ENCODE measurements at regions not wholly inside any gene's neighbourhood (a gene's known extent, or its start where the extent isn't known, plus 50 kb on each side); places are given as distances from the start of the nearest gene placed in this dataset.

GRCh38 chr13:64186071-64186470 lies 2770.4 kb upstream of the PCDH20 start:
- Histone ChIP-seq H3K9me3 (ENCODE audit: insufficient read depth, low read depth, low read length) (no peaks in the 10 kb centered on the region), H3K79me2 (ENCODE audit: insufficient read depth, low read length) (no peaks in the 10 kb centered on the region), H3K27me3 (ENCODE audit: insufficient read depth, low read length) (no peaks in the 10 kb centered on the region), H3K4me3 (ENCODE audit: insufficient read depth, low read depth, low read length) (no peak overlapping the region), H3K4me2 (ENCODE audit: low read length) (no peak overlapping the region), H3K9ac (ENCODE audit: low read length) (no peak overlapping the region), H3K4me1 (ENCODE audit: insufficient read depth, low read length) (no peaks in the 10 kb centered on the region), H3K36me3 (ENCODE audit: insufficient read depth, low read length) (no peaks in the 10 kb centered on the region), H3K27ac (ENCODE audit: low read depth, low read length) (no peak overlapping the region), H2AFZ (ENCODE audit: low read depth, low read length) (no peak overlapping the region), H4K20me1 (ENCODE audit: insufficient read depth, low read length) (no peaks in the 10 kb centered on the region)
- Mint-ChIP-seq H3K4me1 (ENCODE audit: low read depth, unreplicated experiment) (no peaks in the 10 kb centered on the region), H3K9me3 (ENCODE audit: unreplicated experiment) (no peaks in the 10 kb centered on the region), H3K27ac (ENCODE audit: unreplicated experiment) (no peak overlapping the region), H3K4me3 (ENCODE audit: unreplicated experiment) (no peak overlapping the region), H3K27me3 (ENCODE audit: low read depth, unreplicated experiment) (peaks cover 2% of the 10 kb centered on the region), H3K36me3 (ENCODE audit: low read depth, unreplicated experiment) (no peaks in the 10 kb centered on the region)
- TF ChIP-seq EZH2 (IDR thresholded peaks at IDR 0.05; ENCODE audit: insufficient read depth, low read length) (no peak), CTCF (IDR thresholded peaks at IDR 0.05; ENCODE audit: insufficient read depth, low read depth, low read length) (no peak)
- DNase-seq (ENCODE audit: low read depth) (no peak), FAIRE-seq (no peak)

GRCh38 chr13:64180756-64181155 lies 2765.1 kb upstream of the PCDH20 start:
- Mint-ChIP-seq H3K36me3 (ENCODE audit: low read depth, unreplicated experiment) (no peaks in the 10 kb centered on the region), H3K4me3 (ENCODE audit: unreplicated experiment) (no peak overlapping the region), H3K9me3 (ENCODE audit: unreplicated experiment) (no peaks in the 10 kb centered on the region), H3K4me1 (ENCODE audit: low read depth, unreplicated experiment) (no peaks in the 10 kb centered on the region), H3K27me3 (ENCODE audit: low read depth, unreplicated experiment) (peaks cover 2% of the 10 kb centered on the region), H3K27ac (ENCODE audit: unreplicated experiment) (no peak overlapping the region)
- Histone ChIP-seq H2AFZ (ENCODE audit: low read depth, low read length) (no peak overlapping the region), H3K27me3 (ENCODE audit: insufficient read depth, low read length) (no peaks in the 10 kb centered on the region), H3K79me2 (ENCODE audit: insufficient read depth, low read length) (no peaks in the 10 kb centered on the region), H3K9ac (ENCODE audit: low read length) (no peak overlapping the region), H3K4me1 (ENCODE audit: insufficient read depth, low read length) (no peaks in the 10 kb centered on the region), H3K36me3 (ENCODE audit: insufficient read depth, low read length) (no peaks in the 10 kb centered on the region), H3K9me3 (ENCODE audit: insufficient read depth, low read depth, low read length) (no peaks in the 10 kb centered on the region), H4K20me1 (ENCODE audit: insufficient read depth, low read length) (no peaks in the 10 kb centered on the region), H3K27ac (ENCODE audit: low read depth, low read length) (no peak overlapping the region), H3K4me3 (ENCODE audit: insufficient read depth, low read depth, low read length) (no peak overlapping the region), H3K4me2 (ENCODE audit: low read length) (no peak overlapping the region)
- TF ChIP-seq CTCF (IDR thresholded peaks at IDR 0.05; ENCODE audit: insufficient read depth, low read depth, low read length) (no peak), EZH2 (IDR thresholded peaks at IDR 0.05; ENCODE audit: insufficient read depth, low read length) (no peak)
- no peak for DNase-seq (ENCODE audit: low read depth)
- no peak for FAIRE-seq

GRCh38 chr13:64165826-64166225 lies 2750.2 kb upstream of the PCDH20 start:
- H3K36me3 Mint-ChIP-seq (ENCODE audit: low read depth, unreplicated experiment) = no peaks in the 10 kb centered on the region
- no peaks in the 10 kb centered on the region for H4K20me1 ChIP-seq (ENCODE audit: insufficient read depth, low read length)
- no peak overlapping the region for H3K4me3 Mint-ChIP-seq (ENCODE audit: unreplicated experiment)
- no peak overlapping the region for H3K27ac Mint-ChIP-seq (ENCODE audit: unreplicated experiment)
- H3K27me3 ChIP-seq (ENCODE audit: insufficient read depth, low read length) = no peaks in the 10 kb centered on the region
- H3K79me2 ChIP-seq (ENCODE audit: insufficient read depth, low read length) = no peaks in the 10 kb centered on the region
- no peaks in the 10 kb centered on the region for H3K4me1 Mint-ChIP-seq (ENCODE audit: low read depth, unreplicated experiment)
- H3K27ac ChIP-seq (ENCODE audit: low read depth, low read length) = no peak overlapping the region
- H3K36me3 ChIP-seq (ENCODE audit: insufficient read depth, low read length) = no peaks in the 10 kb centered on the region
- no peak overlapping the region for H3K4me3 ChIP-seq (ENCODE audit: insufficient read depth, low read depth, low read length)
- no peaks in the 10 kb centered on the region for H3K27me3 Mint-ChIP-seq (ENCODE audit: low read depth, unreplicated experiment)
- H3K9me3 ChIP-seq (ENCODE audit: insufficient read depth, low read depth, low read length) = no peaks in the 10 kb centered on the region
- TF ChIP-seq CTCF (IDR thresholded peaks at IDR 0.05; ENCODE audit: insufficient read depth, low read depth, low read length) (no peak), EZH2 (IDR thresholded peaks at IDR 0.05; ENCODE audit: insufficient read depth, low read length) (no peak)
- no peak for FAIRE-seq
- no peak overlapping the region for H3K9ac ChIP-seq (ENCODE audit: low read length)
- H2AFZ ChIP-seq (ENCODE audit: low read depth, low read length) = no peak overlapping the region
- no peak for DNase-seq (ENCODE audit: low read depth)
- no peaks in the 10 kb centered on the region for H3K4me1 ChIP-seq (ENCODE audit: insufficient read depth, low read length)
- H3K9me3 Mint-ChIP-seq (ENCODE audit: unreplicated experiment) = no peaks in the 10 kb centered on the region
- H3K4me2 ChIP-seq (ENCODE audit: low read length) = no peak overlapping the region

Measured in astrocyte (in vitro differentiated cells and primary cell).